DMS53 (cell line): ENCODE measurements at regions not wholly inside any gene's neighbourhood (a gene's known extent, or its start where the extent isn't known, plus 50 kb on each side); places are given as distances from the start of the nearest gene placed in this dataset.
"Not testable (repeated sequence)": the region's sequence is repeated elsewhere in the genome, so short reads cannot be mapped to it uniquely, and the experiment has no call there.

Experiments
- DNase-seq: peaks from one replicate; lab custom pipeline; 2025; lab: John Stamatoyannopoulos, UW

DNA sequence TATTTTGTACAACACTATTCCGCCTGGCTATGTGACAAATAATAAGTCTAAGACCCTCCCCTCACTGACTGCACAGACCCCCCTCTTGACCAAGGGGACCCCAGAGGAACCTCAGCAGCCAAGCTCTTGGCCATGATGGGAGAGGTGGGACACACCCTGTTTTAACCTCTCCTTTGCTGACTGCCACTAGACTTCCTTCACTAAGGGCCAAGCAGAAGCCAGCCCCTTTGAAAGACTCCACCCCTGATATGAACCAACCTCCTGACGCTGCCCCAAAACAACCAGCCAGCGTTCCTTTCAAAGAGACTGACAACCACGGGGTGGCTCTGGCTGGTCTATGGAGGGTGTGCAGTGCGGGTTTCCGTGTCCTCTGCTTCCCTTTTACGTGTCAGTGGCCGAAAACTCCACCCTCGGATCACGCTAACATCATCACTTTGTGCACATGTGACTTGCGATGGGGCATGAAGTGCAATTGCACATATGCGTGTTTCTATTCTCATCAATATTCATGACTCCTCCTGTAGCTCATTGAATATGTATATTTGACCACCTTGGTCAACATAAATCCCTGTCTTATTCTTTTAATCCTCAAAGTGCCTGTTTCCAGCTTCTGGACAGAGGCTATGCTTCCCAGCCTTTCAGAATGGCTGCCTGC lies 643.9 kb downstream of the TBC1D22A start:
- DNase-seq: no peak

GRCh38 chr22:47405222-47405621 lies 642.8 kb downstream of the TBC1D22A start:
- DNase-seq: not testable (repeated sequence)

GRCh38 chr22:47402876-47403525 lies 640.6 kb downstream of the TBC1D22A start:
- DNase-seq: no peak

DNA sequence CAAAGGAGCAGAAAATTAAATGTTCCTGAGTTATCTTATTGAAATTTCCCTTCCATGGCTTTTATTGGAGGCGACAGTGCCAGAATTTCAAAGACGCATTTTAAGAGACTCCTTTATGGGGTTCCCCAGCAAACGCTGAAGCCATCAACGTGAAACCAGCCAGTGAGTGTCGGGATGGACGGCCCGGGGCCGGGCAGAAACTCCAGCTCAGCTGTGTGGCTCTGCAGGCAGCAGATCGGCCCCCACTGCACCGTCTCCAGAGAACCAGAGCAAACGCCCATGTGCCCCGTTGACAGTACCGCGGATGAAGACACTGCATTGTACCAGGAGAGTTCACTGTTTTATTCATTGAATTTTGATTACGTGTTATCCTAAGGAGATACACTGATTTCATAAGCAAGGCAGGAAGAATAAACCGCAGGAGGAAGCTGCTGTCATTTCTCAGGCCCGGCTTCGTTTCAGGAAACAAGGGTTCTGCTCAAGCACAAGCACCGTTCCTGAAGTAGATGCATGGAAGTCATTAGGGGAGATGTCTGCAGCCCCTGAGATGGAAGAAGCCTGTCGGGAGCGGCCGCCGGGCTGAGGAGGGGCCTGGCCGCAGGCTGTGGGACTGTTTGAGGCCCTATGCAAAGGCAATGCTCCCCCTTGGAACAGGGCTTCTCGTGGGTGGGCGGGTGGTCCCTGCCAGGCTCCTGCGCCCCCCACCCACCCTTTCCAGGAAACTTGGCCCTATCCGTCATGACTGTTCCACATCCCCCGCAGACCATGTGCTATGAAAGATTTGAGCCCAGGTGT lies 639.7 kb downstream of the TBC1D22A start:
- DNase-seq: no peak

DNA sequence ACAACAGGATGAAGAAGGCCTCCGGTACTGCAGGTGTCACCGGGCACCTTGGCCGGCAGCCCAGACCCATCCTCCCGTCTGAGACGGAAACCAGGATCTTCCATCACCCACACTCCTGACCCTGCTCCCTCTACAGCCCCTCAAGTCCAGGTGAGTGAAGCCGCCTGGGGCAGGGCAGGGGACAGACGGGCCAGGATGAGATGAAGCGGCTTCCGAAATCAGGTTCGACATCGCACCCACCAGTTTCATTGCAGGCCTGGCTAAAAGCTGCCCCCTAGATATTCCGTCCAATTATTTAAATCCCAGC lies 639.1 kb downstream of the TBC1D22A start:
- DNase-seq: no peak

DNA sequence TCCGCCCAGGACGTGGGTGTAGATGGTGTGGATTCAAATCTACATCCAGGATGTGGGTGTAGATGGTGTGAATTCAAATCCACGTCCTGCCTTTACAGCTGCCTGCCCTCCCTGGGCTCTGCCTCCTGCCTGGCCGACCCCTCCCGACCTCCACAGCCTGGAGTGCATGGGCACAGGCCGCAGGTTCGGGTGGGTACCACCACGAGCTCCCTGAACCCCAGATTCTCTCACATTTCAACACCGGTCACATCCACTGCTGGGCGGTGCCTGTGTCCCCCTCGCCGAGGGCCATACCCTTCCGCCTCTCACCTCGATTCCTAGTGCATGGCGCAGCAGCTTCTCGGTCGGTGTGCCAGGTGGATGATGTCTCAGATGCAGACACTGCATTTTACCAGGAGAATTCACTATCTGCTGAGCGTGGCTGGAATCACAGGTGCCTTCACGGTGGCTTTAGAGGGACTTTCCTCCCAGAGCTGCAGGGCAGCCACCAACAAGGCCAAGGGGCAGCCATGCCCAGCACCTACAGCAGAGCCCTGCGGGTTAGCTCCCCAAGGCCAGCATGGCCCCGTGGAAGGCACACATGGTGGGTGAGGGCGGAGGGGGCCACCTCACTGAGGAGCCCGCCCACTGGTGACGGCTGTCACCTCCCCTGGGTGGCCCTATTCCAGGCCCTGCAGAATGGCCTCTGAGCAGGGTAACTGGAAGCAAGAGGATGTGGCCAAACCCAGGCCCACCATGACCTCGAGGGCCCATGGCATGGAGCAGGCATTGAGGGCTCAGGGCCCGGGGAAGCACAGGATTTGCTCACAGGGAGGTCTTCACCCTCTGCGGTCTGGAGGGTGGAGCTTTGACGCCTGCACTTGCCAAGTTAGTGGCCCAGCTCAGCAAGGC lies 638.5 kb downstream of the TBC1D22A start:
- DNase-seq: no peak

GRCh38 chr22:47400131-47400530 lies 637.7 kb downstream of the TBC1D22A start:
- DNase-seq: not testable (repeated sequence)

DNA sequence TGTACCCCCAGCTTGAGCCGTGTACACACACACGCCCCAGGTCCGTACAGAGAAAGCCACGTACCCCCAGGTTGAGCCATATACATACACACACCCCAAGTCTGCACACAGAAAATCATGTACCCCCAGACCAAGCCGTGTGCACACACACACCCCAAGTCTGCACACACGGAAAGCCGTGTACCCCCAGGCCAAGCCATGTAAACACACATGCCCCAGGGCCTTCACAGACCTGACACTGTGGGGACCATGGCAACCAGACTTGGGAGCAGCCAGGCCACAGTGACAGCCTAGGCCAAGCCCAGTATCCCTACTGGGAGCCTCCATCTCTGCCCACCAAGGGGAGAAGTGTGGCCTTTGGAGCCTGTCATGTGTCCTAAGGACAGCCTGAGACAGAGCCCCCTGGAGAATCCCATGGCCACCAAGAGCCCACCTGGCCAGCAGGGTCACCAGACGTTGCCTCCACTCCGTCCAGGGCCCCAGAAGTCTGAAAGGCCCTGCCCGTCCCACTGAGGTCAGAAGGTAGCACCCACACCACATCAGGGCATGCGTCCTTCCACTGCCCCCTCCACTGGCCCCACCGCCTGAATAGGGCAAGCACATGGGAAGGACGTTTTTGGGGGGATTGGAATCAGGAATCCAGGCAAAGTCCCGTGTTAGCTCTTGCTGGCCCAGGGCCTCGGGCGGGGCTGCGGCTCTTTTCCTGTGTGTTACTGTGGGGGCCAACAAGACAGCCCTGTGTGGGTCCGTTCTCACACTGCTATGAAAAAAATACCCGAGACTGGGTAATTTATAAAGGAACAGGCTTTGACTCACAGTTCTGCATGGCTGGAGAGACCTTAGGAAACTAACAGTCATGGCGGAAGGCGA lies 636.7 kb downstream of the TBC1D22A start:
- DNase-seq: no peak

GRCh38 chr22:47398491-47398890 lies 636.0 kb downstream of the TBC1D22A start:
- DNase-seq: no peak

GRCh38 chr22:47397673-47398072 lies 635.2 kb downstream of the TBC1D22A start:
- DNase-seq: no peak

DNA sequence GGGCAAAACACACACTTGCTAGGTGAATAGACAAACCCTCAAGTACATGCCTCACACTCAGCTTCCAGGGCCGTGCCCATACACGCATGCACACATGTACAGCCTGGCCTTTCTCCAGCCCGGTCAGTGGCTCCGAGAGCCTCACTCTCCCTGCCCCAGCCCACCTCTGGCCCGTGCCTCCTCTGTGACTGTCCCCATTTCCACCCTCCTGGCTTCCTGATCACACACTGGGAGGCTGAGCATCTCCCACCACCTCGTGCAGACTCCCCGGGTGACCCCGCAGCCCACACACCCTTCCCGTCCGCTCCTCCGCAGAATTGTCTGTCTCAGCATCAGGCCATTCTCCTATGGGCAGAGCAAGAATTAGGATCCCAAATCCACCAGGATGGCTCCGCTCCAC lies 634.1 kb downstream of the TBC1D22A start:
- DNase-seq: no peak

GRCh38 chr22:47396105-47396504 lies 633.7 kb downstream of the TBC1D22A start:
- no peak for DNase-seq

DNA sequence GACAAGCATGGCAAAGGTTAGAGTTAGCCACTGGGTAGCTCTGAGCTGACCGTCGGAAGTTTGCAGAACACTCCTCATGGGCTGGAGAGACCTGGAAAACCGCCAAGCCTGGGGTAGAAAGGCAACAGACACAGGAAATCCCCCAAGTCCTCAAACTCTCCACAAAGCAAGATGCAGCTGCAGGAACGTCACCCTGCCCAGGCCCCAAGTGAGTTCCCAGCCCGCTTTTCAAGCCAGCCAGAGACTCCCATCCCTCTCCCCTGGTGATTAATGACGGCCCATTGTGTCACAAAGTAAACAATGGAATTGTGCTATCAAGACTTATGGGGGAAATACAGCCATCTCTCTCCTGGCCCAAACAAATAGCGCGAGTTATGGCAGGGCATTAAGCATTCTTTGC lies 633.0 kb downstream of the TBC1D22A start:
- peak; percentile 77 for DNase-seq

- DNase-seq: peak; percentile 18
These were observed 632.3 kb downstream of the TBC1D22A start for GRCh38 chr22:47394504-47395440.

- DNase-seq: no peak
These were observed 630.7 kb downstream of the TBC1D22A start for GRCh38 chr22:47393191-47393590.

- DNase-seq: no peak
These were observed 630.3 kb downstream of the TBC1D22A start for GRCh38 chr22:47392729-47393128.

DNA sequence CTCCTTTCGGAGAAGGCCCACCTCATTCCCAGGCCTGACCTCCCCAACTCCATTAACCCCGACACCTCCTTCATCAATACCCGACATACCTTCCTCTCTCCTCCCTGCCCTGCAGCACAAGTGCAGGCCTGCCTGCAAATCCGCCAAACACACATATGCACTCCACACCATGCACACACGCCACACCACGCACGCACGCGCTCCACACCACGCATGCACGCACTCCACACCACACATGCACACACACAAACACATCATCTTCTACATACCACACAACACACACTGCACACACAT lies 629.6 kb downstream of the TBC1D22A start:
- DNase-seq: no peak

GRCh38 chr22:47391169-47392053 lies 629.0 kb downstream of the TBC1D22A start:
- no peak for DNase-seq
